ENCODE measurements at regions not wholly inside any gene's neighbourhood (a gene's known extent, or its start where the extent isn't known, plus 50 kb on each side); places are given as distances from the start of the nearest gene placed in this dataset.

DNA sequence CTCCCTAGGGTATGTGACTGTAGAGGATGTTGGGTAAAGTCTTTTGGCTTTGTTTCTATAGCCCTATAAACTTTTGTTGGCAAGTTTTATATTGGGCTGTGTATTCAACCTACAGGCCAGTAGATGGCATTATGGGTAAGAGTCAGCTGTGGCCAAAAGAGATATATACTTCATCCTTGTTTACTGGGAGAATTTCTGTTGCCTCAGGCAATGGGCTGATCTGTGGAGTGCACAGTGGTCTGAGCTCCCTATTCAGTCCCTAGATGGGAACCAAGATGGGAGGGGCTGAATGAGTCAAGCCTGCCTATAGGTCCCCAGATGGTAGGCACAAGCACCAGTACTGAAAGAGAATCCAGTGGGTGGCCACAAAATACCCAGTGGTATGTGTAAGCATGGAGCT, 580.6 kb downstream of the EPHA5 start:
- TF ChIP-seq ZNF282 (IDR thresholded peaks at IDR 0.05; ENCODE audit: partially characterized antibody): no peak
- TF ChIP-seq BCL6 (CRISPR knock-in tag; IDR thresholded peaks at IDR 0.05): no peak
- TF ChIP-seq CHD2 (IDR thresholded peaks at IDR 0.05; ENCODE audit: low read depth, low read length): no peak
- TF ChIP-seq ZNF225 (CRISPR knock-in tag; IDR thresholded peaks at IDR 0.05): no peak
- TF ChIP-seq, protein P1, sequence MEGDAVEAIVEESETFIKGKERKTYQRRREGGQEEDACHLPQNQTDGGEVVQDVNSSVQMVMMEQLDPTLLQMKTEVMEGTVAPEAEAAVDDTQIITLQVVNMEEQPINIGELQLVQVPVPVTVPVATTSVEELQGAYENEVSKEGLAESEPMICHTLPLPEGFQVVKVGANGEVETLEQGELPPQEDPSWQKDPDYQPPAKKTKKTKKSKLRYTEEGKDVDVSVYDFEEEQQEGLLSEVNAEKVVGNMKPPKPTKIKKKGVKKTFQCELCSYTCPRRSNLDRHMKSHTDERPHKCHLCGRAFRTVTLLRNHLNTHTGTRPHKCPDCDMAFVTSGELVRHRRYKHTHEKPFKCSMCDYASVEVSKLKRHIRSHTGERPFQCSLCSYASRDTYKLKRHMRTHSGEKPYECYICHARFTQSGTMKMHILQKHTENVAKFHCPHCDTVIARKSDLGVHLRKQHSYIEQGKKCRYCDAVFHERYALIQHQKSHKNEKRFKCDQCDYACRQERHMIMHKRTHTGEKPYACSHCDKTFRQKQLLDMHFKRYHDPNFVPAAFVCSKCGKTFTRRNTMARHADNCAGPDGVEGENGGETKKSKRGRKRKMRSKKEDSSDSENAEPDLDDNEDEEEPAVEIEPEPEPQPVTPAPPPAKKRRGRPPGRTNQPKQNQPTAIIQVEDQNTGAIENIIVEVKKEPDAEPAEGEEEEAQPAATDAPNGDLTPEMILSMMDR (CRISPR knock-in tag; IDR thresholded peaks at IDR 0.05): no peak
- no peak for TF ChIP-seq POLR2A (IDR thresholded peaks at IDR 0.05; ENCODE audit: insufficient read depth in 1 of 2, low read depth in 2 of 2, low read length in 2 of 2)
- TF ChIP-seq NCOA5 (CRISPR knock-in tag; IDR thresholded peaks at IDR 0.05): no peak
- TF ChIP-seq ZNF678 (CRISPR knock-in tag; IDR thresholded peaks at IDR 0.05): no peak
- no peak for TF ChIP-seq POLR2AphosphoS2 (IDR thresholded peaks at IDR 0.05; ENCODE audit: low read depth, low read length)
- TF ChIP-seq, protein P2, sequence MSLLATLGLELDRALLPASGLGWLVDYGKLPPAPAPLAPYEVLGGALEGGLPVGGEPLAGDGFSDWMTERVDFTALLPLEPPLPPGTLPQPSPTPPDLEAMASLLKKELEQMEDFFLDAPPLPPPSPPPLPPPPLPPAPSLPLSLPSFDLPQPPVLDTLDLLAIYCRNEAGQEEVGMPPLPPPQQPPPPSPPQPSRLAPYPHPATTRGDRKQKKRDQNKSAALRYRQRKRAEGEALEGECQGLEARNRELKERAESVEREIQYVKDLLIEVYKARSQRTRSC (CRISPR knock-in tag; IDR thresholded peaks at IDR 0.05; ENCODE audit: low read depth): no peak
- TF ChIP-seq, protein P3, sequence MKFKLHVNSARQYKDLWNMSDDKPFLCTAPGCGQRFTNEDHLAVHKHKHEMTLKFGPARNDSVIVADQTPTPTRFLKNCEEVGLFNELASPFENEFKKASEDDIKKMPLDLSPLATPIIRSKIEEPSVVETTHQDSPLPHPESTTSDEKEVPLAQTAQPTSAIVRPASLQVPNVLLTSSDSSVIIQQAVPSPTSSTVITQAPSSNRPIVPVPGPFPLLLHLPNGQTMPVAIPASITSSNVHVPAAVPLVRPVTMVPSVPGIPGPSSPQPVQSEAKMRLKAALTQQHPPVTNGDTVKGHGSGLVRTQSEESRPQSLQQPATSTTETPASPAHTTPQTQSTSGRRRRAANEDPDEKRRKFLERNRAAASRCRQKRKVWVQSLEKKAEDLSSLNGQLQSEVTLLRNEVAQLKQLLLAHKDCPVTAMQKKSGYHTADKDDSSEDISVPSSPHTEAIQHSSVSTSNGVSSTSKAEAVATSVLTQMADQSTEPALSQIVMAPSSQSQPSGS (CRISPR knock-in tag; IDR thresholded peaks at IDR 0.05): no peak
- TF ChIP-seq SSRP1 (CRISPR knock-in tag; IDR thresholded peaks at IDR 0.05): no peak
- TF ChIP-seq, protein P4, sequence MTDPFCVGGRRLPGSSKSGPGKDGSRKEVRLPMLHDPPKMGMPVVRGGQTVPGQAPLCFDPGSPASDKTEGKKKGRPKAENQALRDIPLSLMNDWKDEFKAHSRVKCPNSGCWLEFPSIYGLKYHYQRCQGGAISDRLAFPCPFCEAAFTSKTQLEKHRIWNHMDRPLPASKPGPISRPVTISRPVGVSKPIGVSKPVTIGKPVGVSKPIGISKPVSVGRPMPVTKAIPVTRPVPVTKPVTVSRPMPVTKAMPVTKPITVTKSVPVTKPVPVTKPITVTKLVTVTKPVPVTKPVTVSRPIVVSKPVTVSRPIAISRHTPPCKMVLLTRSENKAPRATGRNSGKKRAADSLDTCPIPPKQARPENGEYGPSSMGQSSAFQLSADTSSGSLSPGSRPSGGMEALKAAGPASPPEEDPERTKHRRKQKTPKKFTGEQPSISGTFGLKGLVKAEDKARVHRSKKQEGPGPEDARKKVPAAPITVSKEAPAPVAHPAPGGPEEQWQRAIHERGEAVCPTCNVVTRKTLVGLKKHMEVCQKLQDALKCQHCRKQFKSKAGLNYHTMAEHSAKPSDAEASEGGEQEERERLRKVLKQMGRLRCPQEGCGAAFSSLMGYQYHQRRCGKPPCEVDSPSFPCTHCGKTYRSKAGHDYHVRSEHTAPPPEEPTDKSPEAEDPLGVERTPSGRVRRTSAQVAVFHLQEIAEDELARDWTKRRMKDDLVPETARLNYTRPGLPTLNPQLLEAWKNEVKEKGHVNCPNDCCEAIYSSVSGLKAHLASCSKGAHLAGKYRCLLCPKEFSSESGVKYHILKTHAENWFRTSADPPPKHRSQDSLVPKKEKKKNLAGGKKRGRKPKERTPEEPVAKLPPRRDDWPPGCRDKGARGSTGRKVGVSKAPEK (CRISPR knock-in tag; IDR thresholded peaks at IDR 0.05; ENCODE audit: borderline replicate concordance): no peak
- TF ChIP-seq, protein P5, sequence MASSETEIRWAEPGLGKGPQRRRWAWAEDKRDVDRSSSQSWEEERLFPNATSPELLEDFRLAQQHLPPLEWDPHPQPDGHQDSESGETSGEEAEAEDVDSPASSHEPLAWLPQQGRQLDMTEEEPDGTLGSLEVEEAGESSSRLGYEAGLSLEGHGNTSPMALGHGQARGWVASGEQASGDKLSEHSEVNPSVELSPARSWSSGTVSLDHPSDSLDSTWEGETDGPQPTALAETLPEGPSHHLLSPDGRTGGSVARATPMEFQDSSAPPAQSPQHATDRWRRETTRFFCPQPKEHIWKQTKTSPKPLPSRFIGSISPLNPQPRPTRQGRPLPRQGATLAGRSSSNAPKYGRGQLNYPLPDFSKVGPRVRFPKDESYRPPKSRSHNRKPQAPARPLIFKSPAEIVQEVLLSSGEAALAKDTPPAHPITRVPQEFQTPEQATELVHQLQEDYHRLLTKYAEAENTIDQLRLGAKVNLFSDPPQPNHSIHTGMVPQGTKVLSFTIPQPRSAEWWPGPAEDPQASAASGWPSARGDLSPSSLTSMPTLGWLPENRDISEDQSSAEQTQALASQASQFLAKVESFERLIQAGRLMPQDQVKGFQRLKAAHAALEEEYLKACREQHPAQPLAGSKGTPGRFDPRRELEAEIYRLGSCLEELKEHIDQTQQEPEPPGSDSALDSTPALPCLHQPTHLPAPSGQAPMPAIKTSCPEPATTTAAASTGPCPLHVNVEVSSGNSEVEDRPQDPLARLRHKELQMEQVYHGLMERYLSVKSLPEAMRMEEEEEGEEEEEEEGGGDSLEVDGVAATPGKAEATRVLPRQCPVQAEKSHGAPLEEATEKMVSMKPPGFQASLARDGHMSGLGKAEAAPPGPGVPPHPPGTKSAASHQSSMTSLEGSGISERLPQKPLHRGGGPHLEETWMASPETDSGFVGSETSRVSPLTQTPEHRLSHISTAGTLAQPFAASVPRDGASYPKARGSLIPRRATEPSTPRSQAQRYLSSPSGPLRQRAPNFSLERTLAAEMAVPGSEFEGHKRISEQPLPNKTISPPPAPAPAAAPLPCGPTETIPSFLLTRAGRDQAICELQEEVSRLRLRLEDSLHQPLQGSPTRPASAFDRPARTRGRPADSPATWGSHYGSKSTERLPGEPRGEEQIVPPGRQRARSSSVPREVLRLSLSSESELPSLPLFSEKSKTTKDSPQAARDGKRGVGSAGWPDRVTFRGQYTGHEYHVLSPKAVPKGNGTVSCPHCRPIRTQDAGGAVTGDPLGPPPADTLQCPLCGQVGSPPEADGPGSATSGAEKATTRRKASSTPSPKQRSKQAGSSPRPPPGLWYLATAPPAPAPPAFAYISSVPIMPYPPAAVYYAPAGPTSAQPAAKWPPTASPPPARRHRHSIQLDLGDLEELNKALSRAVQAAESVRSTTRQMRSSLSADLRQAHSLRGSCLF (CRISPR knock-in tag; IDR thresholded peaks at IDR 0.05; ENCODE audit: borderline replicate concordance): no peak

Measured in HepG2 (cell line).